Testis (tissue), 2 donors: ENCODE measurements at regions not wholly inside any gene's neighbourhood (a gene's known extent, or its start where the extent isn't known, plus 50 kb on each side); places are given as distances from the start of the nearest gene placed in this dataset.

ENCODE experiments used
- POLR2A ChIP-seq: fragments of 450-650 bp; IDR thresholded peaks from one replicate; pipeline ENCODE4 v1.6.1; 2017; ENCODE audit warnings: antibody characterized with exemption, mild to moderate bottlenecking, moderate library complexity
- TF ChIP-seq, protein P1 (sequence below), 3 experiments: fragments of 450-650 bp in 2 of 3; fragments of 200-600 bp in 1 of 3; sonication (generic) in 1 of 3; IDR thresholded peaks; one replicate each; pipeline ENCODE4 v1.5.1; 2016 to 2019; ENCODE audit warnings: antibody characterized with exemption in 3 of 3, mild to moderate bottlenecking in 2 of 3, moderate library complexity in 1 of 3

- TF ChIP-seq, protein P1, sequence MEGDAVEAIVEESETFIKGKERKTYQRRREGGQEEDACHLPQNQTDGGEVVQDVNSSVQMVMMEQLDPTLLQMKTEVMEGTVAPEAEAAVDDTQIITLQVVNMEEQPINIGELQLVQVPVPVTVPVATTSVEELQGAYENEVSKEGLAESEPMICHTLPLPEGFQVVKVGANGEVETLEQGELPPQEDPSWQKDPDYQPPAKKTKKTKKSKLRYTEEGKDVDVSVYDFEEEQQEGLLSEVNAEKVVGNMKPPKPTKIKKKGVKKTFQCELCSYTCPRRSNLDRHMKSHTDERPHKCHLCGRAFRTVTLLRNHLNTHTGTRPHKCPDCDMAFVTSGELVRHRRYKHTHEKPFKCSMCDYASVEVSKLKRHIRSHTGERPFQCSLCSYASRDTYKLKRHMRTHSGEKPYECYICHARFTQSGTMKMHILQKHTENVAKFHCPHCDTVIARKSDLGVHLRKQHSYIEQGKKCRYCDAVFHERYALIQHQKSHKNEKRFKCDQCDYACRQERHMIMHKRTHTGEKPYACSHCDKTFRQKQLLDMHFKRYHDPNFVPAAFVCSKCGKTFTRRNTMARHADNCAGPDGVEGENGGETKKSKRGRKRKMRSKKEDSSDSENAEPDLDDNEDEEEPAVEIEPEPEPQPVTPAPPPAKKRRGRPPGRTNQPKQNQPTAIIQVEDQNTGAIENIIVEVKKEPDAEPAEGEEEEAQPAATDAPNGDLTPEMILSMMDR (IDR thresholded peaks at IDR 0.05), result no peak
- no peak for TF ChIP-seq POLR2A
Observed at GRCh38 chr19:27759896-27760295, 1453.1 kb downstream of the UQCRFS1 start.
